ENCODE measurements at regions not wholly inside any gene's neighbourhood (a gene's known extent, or its start where the extent isn't known, plus 50 kb on each side); places are given as distances from the start of the nearest gene placed in this dataset.

DNA sequence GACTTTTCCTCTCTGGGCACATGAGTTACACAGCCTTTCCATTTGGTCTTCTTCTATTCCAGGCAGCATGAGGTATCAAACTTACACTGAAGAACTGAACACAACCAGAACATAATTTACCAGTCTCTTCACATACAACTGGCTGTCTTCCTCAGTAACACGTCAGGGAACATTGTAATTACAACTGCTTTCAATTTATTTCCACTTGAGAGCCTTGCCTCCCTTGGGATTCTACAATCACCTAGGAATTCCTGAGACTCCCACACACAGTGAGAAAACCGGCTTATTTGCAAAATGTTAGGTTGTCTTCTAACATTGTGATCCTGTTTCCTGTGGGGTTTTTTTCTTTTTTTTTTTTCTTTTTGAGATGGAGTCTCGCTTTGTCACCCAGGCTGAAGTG is 149.9 kb downstream of the TMX3 start:
- TF ChIP-seq POLR2A (IDR thresholded peaks at IDR 0.05) = no peak
- no peak for TF ChIP-seq CTCF (IDR thresholded peaks at IDR 0.05)
